Natural killer cell treated with Interleukin-12 subunit alpha and Interleukin-12 subunit beta and Interleukin-15 and Interleukin-18, amount 100 ng/mL, for 72 hours (primary cell): ENCODE measurements at regions not wholly inside any gene's neighbourhood (a gene's known extent, or its start where the extent isn't known, plus 50 kb on each side); places are given as distances from the start of the nearest gene placed in this dataset.

Experiments used
- ATAC-seq, 2 donors: fragments of 150-1000 bp; cut with Tn5 transposase in 1 of 2; sonication (Bioruptor Pico), chemical (Tn5 transposase) in 1 of 2; 2 replicates each; pipeline ENCODE4 v1.10.0; 2021
- DNase-seq: peaks from one replicate; pipeline ENCODE4 v3.0.0; 2022; ENCODE audit warnings: low spot score
- H3K27ac Mint-ChIP-seq, 2 donors: 1 replicate in 1 of 2; 2 replicates in 1 of 2; pipeline ENCODE4 v1.8.0; 2022; ENCODE audit warnings: mixed read lengths in 2 of 2, mild to moderate bottlenecking in 1 of 2, moderate library complexity in 1 of 2
- H3K27me3 Mint-ChIP-seq, 2 donors: 1 replicate in 1 of 2; 2 replicates in 1 of 2; pipeline ENCODE4 v1.8.0; 2022; ENCODE audit warnings: mixed read lengths in 2 of 2
- H3K36me3 Mint-ChIP-seq: one replicate; pipeline ENCODE4 v1.8.0; 2022; ENCODE audit warnings: mixed read lengths
- H3K4me1 Mint-ChIP-seq, 2 donors: 1 replicate in 1 of 2; 2 replicates in 1 of 2; pipeline ENCODE4 v1.8.0; 2022; ENCODE audit warnings: low read depth in 2 of 2, mixed read lengths in 2 of 2, mild to moderate bottlenecking in 1 of 2
- H3K4me3 Mint-ChIP-seq: one replicate; pipeline ENCODE4 v1.8.0; 2022; ENCODE audit warnings: mixed read lengths
- H3K9me3 Mint-ChIP-seq: 2 replicates; pipeline ENCODE4 v1.8.0; 2022; ENCODE audit warnings: mixed read lengths

DNA sequence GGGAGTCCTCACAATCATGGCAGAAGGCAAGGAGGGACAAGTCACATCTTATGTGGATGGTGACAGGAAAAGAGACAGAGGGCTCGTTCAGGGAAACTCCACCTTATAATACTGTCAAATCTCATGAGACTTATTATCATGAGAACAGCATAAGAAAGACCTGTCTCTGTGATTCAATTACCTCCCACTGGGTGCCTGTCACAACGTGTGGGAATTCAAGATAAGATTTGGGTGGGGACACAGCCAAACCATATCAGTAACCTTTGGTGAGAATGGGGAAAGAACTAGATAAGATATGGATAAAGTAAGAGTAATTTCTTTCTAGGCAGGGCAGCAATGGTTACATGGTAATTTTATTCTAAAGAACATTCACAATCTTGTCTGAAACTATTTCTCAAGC is 344.9 kb upstream of the KLF12 start:
- DNase-seq (no peak), ATAC-seq (no peak)
- Mint-ChIP-seq H3K27me3 (peaks cover 13% of the 10 kb centered on the region in 2 donors), H3K4me1 (no peaks in the 10 kb centered on the region), H3K9me3 (peaks cover 5% of the 10 kb centered on the region), H3K36me3 (no peaks in the 10 kb centered on the region), H3K4me3 (no peak overlapping the region), H3K27ac (no peak overlapping the region)

DNA sequence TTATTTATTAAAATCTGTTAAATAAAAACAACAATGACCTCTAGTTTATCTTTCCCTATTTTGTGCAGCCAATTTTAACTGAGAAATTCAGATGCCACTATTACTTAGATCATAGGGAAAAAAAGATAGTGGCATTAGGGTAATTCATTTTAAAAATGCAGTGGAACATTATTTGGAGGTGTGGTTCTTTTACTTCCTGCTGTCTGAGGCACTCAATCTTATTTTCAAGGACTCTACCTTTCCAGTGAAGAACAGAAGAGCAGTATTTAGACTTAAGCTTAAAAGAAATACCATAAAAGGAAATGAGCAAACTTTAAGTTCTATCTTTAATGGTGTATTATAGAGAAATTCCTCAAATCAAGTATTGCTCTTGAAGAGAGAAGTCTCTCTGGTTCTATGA is 342.6 kb upstream of the KLF12 start:
- peaks cover 7 to 8% of the 10 kb centered on the region in 2 donors for H3K27me3 Mint-ChIP-seq
- H3K9me3 Mint-ChIP-seq: peaks cover 5% of the 10 kb centered on the region
- no peaks in the 10 kb centered on the region for H3K36me3 Mint-ChIP-seq
- H3K4me1 Mint-ChIP-seq: no peaks in the 10 kb centered on the region
- H3K4me3 Mint-ChIP-seq: no peak overlapping the region
- no peak overlapping the region for H3K27ac Mint-ChIP-seq
- DNase-seq (no peak), ATAC-seq (no peak)

DNA sequence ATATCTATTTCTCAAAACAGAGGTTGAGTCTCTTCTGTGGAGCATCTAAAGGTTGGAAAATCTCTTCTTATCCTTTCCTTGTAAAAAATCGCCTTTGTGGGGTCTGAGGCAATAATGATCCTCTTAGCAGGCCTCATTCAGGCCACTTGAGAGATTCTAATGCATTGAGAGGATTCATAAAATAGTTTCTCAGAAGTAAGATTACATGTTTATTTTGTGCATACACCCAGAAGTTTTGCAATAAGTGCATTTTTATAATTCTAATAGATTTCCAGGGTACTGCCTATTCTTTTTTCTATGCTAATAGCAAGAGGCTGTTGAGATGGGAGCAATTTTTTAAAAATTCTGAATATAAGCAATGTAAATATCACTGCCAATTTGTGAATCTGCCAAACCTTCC is 342.2 kb upstream of the KLF12 start:
- DNase-seq (no peak), ATAC-seq (no peak)
- no peak overlapping the region for H3K4me3 Mint-ChIP-seq
- peaks cover 5% of the 10 kb centered on the region for H3K9me3 Mint-ChIP-seq
- H3K27ac Mint-ChIP-seq: no peak overlapping the region
- peaks cover 10% of the 10 kb centered on the region in 2 donors for H3K27me3 Mint-ChIP-seq
- H3K4me1 Mint-ChIP-seq: no peaks in the 10 kb centered on the region
- H3K36me3 Mint-ChIP-seq: no peaks in the 10 kb centered on the region

DNA sequence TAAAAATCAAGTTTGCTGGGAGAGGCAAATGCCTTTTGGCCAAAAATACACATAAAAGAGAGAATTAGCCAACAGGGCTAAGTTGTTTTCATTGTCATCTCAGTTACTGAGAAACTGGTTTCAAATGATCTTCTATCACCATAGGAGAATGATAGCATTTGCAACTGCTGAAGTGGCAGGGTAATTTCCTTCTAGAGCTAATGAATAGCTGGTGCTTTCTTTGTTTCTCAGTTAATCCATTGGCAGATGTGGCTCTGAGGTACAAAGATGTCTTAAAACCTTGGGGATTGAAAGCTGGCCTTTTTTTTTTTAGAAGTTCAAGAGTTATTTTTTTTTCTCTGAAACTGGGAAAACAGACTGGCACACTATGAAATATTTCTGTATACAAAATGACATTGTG is 332.7 kb upstream of the KLF12 start:
- DNase-seq: no peak
- H3K9me3 Mint-ChIP-seq: no peaks in the 10 kb centered on the region
- ATAC-seq: no peak
- H3K27me3 Mint-ChIP-seq: peaks cover 30 to 53% of the 10 kb centered on the region in 2 donors
- H3K27ac Mint-ChIP-seq: no peak overlapping the region
- H3K36me3 Mint-ChIP-seq: no peaks in the 10 kb centered on the region
- H3K4me3 Mint-ChIP-seq: no peak overlapping the region
- H3K4me1 Mint-ChIP-seq: no peaks in the 10 kb centered on the region

DNA sequence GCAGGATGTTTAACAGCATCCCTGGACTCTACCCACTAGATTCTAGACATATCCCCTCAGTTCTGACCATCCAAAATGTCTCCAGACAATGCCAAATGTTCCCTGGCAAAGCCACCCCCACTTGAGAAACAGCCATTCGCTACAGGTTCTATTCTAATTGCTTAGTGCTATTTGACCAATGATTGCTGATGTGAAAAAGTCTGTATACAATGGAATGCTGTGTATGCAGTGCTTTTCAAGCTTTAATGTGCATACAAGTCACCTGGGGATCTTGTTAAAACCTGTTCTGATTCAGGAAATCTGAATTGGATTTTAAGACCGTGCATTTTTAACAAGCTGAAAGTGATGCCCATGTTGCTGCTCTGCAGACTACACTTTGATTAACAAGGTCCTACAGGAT is 331.8 kb upstream of the KLF12 start:
- H3K4me1 Mint-ChIP-seq: no peaks in the 10 kb centered on the region
- no peak for ATAC-seq
- H3K27me3 Mint-ChIP-seq: peaks cover 24 to 49% of the 10 kb centered on the region in 2 donors
- no peak for DNase-seq
- no peaks in the 10 kb centered on the region for H3K36me3 Mint-ChIP-seq
- H3K9me3 Mint-ChIP-seq: no peaks in the 10 kb centered on the region
- no peak overlapping the region for H3K4me3 Mint-ChIP-seq
- no peak overlapping the region for H3K27ac Mint-ChIP-seq

DNA sequence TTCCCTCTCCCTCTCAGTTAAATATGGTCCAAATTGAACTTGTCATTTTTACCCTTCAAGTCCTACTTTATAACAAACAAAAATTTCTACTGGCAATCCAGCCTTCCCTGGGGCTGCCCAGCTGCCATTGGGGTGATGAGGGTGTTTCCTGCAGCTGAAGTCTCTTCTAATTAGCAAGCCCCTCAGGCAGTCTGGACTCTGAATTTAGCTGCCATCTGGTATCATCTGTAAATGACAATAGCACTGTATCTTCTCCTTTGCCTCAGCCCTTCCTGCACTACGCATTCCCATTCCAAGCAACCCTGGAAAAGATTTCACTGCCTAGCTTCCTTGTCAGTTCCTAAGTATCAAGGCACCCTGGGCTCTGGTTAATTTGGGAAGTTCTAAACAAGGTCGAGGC is 331.1 kb upstream of the KLF12 start:
- H3K36me3 Mint-ChIP-seq: no peaks in the 10 kb centered on the region
- no peak for ATAC-seq
- H3K27me3 Mint-ChIP-seq: peaks cover 22 to 45% of the 10 kb centered on the region in 2 donors
- no peaks in the 10 kb centered on the region for H3K9me3 Mint-ChIP-seq
- H3K27ac Mint-ChIP-seq: no peak overlapping the region
- H3K4me3 Mint-ChIP-seq: no peak overlapping the region
- no peaks in the 10 kb centered on the region for H3K4me1 Mint-ChIP-seq
- DNase-seq: no peak

DNA sequence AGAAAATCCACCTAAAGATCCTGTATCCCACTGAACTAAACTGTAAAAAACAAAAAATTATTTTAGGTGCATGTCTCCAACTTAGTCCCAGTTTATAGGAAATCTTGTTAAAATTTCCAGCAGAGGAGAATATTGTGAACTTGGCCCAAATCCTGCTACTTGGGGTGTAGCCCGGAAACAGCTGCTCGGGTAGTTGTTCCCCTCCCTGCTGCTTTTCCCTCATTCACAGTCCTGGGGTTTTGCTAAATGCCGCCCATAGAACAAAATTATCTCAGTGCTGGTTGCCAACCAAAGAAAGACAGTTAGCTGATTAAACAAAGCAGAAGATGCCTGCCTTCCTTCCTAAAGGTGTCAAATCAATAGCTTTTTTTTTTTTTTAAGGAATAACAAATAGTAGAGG is 330.5 kb upstream of the KLF12 start:
- Mint-ChIP-seq H3K27ac (no peak overlapping the region), H3K9me3 (no peaks in the 10 kb centered on the region), H3K4me1 (no peaks in the 10 kb centered on the region), H3K36me3 (no peaks in the 10 kb centered on the region), H3K27me3 (peaks cover 19 to 43% of the 10 kb centered on the region in 2 donors), H3K4me3 (no peak overlapping the region)
- DNase-seq (no peak), ATAC-seq (no peak)

DNA sequence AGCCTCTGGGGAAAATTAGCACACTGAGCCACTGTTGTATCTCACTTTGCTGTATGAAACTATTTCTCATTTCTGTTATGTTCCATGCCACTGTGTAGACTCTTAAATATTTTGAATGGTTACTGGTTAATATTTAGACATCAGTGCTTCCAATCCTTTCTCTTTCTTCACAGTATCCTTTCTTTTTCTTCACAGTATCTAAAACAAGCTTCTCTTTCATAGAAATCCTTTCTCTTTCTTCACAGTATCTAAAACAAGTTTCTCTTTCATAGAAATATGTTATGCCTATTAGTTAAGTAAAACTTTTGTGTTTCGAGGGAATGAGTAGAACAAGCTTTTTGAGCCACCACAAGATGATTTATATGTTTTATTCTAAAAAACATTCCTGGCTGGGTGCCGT is 326.8 kb upstream of the KLF12 start:
- H3K27ac Mint-ChIP-seq: no peak overlapping the region
- ATAC-seq (no peak), DNase-seq (no peak)
- H3K4me3 Mint-ChIP-seq: no peak overlapping the region
- no peaks in the 10 kb centered on the region for H3K36me3 Mint-ChIP-seq
- H3K4me1 Mint-ChIP-seq: no peaks in the 10 kb centered on the region
- no peaks in the 10 kb centered on the region for H3K9me3 Mint-ChIP-seq
- H3K27me3 Mint-ChIP-seq: peaks cover 17 to 39% of the 10 kb centered on the region in 2 donors

DNA sequence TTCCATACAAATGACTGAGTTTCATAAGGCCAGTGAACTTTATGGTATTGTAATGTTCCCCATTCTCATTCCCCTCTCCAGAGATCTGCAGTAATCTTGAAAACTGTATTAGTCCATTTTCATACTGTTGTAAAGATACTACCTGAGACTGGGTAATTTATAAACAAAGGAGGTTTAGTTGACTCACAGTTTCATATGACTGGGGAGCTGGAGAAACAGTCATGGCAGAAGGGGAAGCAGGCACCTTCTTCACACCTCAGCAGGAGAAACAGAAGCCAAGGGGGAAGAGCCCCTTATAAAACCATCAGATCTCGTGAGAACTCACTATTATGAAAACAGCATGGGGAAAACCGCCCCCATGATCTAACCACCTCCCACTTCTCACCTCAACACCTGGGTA is 318.7 kb upstream of the KLF12 start:
- no peaks in the 10 kb centered on the region for H3K9me3 Mint-ChIP-seq
- no peak overlapping the region for H3K27ac Mint-ChIP-seq
- H3K4me1 Mint-ChIP-seq: no peaks in the 10 kb centered on the region

DNA sequence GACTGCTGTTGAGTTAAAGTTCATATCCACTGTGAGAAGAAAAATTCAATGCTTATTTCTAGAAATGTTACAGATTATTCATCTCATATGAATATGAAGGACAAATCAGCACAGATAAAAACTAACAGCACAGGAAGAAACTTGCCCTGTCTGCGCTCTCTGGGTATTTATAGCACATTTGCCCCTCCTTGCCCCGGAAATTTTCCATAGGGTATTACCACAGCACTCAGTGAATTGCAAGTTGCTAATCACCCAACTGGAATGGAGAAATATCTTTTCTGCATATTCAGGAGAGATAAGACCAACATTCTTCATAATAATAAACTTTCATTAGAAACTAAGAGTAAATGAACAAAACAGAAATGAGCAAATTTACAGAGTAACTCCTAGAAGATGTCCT is 318.0 kb upstream of the KLF12 start:
- no peaks in the 10 kb centered on the region for H3K9me3 Mint-ChIP-seq
- peaks cover 27 to 60% of the 10 kb centered on the region in 2 donors for H3K27me3 Mint-ChIP-seq
- no peak for ATAC-seq
- peaks cover 6% of the 10 kb centered on the region for H3K36me3 Mint-ChIP-seq
- no peaks in the 10 kb centered on the region for H3K4me1 Mint-ChIP-seq
- H3K4me3 Mint-ChIP-seq: no peak overlapping the region
- DNase-seq: no peak
- no peak overlapping the region for H3K27ac Mint-ChIP-seq

More for the DNA sequence above, 318.7 kb upstream of the KLF12 start:
- ATAC-seq: no peak
- H3K4me3 Mint-ChIP-seq: no peak overlapping the region
- peaks cover 24 to 58% of the 10 kb centered on the region in 2 donors for H3K27me3 Mint-ChIP-seq
- no peak for DNase-seq
- peaks cover 6% of the 10 kb centered on the region for H3K36me3 Mint-ChIP-seq

DNA sequence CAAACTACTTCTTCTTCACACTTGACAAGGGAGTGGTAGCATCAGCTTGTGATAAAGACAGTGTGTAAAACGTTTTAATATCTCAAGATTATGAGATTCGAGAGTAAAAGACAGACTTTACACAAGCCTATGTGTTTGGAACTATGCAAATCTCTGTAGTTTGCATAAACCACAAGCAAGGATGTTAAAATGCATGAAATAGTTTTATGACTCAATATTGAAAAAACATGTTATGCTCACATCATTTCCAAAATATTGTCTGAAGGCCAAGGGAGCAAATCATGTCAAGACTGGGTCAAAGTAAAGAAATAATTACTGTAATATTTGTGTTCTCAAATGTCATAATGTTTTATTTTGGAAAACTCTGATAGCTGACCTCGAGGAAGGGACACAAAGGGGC is 316.8 kb upstream of the KLF12 start:
- Mint-ChIP-seq H3K27me3 (peaks cover 23 to 50% of the 10 kb centered on the region in 2 donors), H3K4me3 (no peak overlapping the region), H3K4me1 (no peaks in the 10 kb centered on the region), H3K36me3 (peaks cover 6% of the 10 kb centered on the region), H3K9me3 (no peaks in the 10 kb centered on the region), H3K27ac (no peak overlapping the region)
- no peak for DNase-seq
- ATAC-seq: no peak

DNA sequence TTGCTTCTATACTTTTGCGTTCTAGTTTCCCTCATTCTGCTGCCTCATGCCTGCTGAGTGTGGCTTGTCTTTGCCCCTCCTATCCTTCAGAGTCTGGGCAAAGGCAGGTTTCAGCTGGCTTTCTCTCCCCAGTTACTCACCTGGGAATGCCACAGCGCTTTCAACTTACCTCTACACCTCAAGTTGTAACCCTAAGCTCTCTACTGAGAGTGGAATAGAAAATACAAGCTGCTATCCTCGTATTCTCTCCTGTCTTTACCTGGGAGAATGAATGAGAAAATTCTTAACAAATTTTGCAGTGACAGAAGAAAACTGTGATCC is 316.3 kb upstream of the KLF12 start:
- H3K9me3 Mint-ChIP-seq: no peaks in the 10 kb centered on the region
- H3K27ac Mint-ChIP-seq: no peak overlapping the region
- no peaks in the 10 kb centered on the region for H3K4me1 Mint-ChIP-seq

DNA sequence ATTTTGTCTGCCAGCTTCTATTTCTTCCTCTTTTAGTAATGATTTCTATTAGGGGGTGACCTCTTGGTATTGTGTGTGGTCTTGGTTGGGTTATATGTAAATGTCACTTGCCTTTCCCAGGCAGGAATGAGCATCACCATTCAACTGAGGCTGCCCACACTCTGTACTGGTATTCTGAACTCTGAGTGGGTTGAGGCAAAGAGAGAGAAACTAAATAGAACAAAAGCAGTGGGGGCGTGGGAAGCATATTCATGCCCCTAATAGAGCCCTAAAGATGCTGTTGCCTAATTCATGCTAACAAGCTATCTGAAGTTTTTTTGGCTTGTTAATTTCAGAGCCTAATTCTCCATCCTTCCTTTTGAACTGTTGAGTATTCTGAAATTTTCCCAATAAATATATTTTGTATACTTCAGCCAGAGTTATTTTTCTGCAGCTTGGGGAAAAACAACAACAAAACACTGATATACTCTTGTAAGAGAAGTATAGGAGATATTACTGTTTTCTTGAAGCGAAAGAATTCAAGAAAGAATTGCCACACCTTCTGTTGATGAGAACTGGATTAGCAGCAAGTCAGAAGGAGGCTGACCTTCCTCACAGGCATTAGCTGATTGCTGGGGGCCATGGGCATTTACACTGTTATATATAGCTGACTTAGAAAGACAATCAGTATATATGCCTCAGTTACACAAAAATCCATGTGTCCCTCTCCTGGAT is 315.8 kb upstream of the KLF12 start:
- peaks cover 18 to 40% of the 10 kb centered on the region in 2 donors for H3K27me3 Mint-ChIP-seq
- no peaks in the 10 kb centered on the region for H3K4me1 Mint-ChIP-seq
- H3K4me3 Mint-ChIP-seq: no peak overlapping the region
- H3K36me3 Mint-ChIP-seq: peaks cover 6% of the 10 kb centered on the region
- ATAC-seq: no peak
- no peak for DNase-seq
- no peaks in the 10 kb centered on the region for H3K9me3 Mint-ChIP-seq
- H3K27ac Mint-ChIP-seq: no peak overlapping the region

More for the DNA sequence above, 316.3 kb upstream of the KLF12 start:
- Mint-ChIP-seq H3K36me3 (peaks cover 6% of the 10 kb centered on the region), H3K4me3 (no peak overlapping the region), H3K27me3 (peaks cover 21 to 46% of the 10 kb centered on the region in 2 donors)
- no peak for ATAC-seq
- no peak for DNase-seq

DNA sequence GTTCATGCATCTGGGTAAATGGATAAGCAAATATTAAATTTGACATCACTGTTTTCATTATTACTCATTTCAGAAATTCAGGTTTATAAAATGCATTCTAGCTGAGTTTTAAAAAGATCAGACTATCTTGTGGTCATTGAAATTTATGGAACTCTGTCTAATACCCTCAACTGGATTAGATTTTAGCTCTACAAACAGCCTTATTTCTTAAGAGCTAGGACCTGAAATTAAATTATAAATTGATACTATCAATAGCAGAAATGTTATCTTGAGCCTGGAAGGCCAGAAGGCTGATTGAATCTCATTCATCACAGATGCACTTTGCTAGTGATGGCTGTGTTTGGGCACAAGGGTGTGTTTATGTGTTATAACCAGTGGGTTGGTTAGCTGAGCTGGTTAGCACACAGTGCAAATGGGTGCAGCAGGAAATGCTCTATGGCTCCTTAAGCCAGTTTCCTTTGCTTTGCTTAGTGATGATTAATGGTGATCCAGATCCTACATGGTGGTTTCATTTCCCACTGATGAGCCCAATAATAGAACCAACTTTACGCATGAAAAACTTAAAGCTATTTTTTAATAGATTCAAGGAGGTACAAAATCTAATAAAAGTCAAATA is 310.8 kb upstream of the KLF12 start:
- ATAC-seq (no peak), DNase-seq (no peak)
- Mint-ChIP-seq H3K4me3 (no peak overlapping the region), H3K36me3 (peaks cover 17% of the 10 kb centered on the region), H3K4me1 (no peaks in the 10 kb centered on the region), H3K9me3 (no peaks in the 10 kb centered on the region), H3K27me3 (peaks cover 13 to 40% of the 10 kb centered on the region in 2 donors), H3K27ac (no peak overlapping the region)

DNA sequence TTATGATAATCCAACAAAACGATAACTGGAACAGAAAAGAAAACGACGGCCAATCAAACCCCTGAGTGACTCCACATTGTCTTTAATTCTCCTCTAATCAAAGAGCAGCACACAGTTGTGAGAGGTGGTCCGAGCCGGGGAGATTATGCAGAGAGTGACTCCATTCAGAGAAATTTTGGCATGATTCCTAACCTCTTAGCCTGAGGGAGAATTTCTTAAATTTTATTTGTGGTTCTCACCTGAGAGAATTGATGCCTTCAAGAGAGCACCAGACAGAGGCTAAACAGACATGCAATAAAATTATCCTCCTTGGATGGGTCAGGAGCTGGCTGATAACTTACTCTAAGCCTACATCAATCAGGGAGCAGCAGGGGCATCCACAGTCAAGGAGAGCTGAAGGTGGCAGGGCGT is 310.0 kb upstream of the KLF12 start:
- H3K9me3 Mint-ChIP-seq: no peaks in the 10 kb centered on the region

More for the DNA sequence above, 310.0 kb upstream of the KLF12 start:
- DNase-seq (no peak), ATAC-seq (no peak)
- Mint-ChIP-seq H3K36me3 (peaks cover 15% of the 10 kb centered on the region), H3K27ac (no peak overlapping the region), H3K4me3 (no peak overlapping the region), H3K27me3 (peaks cover 15 to 40% of the 10 kb centered on the region in 2 donors), H3K4me1 (no peaks in the 10 kb centered on the region)
